HL-60/S4 treated with retinoic acid at 250 ng/mL for 4 days and 3 days (cell line): ENCODE measurements at regions not wholly inside any gene's neighbourhood (a gene's known extent, or its start where the extent isn't known, plus 50 kb on each side); places are given as distances from the start of the nearest gene placed in this dataset.
"Not testable (repeated sequence)": the region's sequence is repeated elsewhere in the genome, so short reads cannot be mapped to it uniquely, and the experiment has no call there.

ENCODE experiments used
- in situ Hi-C: fragments of 300-500 bp; cut with MboI; formaldehyde crosslinking; loops from 2 replicates; pipeline ENCODE4 v1.7.0; 2022; ENCODE audit warnings: low sequenced_read_pairs

DNA sequence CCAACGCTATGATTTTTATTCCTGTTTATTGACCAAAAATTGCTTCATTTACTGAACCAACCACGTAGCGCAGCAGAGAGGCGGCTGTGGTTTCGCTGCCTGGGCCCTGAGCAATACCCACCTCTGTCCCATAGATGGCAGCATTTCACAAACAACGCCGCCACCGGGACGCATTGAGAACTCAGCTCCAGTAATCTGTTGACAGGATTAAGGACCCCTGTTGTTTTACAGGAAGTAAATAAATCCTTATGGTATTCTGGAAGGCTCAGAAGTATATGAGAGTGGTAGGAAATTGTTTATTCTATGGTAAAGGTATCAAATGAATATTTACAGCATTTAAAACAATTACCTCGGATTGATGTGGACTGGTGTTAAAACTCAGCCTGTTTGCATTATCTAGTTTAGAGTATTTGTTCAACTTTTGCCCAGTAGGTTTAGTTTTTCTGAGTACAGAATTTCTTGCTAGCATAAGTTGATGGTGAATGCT, 547.9 kb upstream of the SLC35B3 start:
- in situ Hi-C loops: loop anchor here (25.0 kb wide), 1 partner anchor 1454 kb away; no protein-coding TSS in a partner anchor

DNA sequence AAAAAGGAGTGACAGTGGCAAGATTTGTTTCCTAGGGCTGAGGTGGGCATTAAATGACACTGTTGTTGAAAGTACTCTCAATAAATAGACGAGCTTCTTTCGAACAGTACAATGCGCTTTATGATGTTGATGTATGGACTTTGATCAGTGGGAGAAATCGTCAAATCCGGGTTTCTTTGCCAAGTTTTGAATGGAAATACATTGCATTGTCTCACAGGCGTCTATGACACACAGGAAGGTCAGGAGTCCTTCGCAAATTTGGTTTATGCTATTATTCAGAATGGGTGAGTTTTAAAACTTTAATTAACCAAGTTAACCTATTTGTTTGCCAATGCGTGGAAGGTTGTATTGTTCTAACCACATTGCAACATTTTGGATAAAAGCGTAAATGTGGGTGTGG, 547.3 kb upstream of the SLC35B3 start:
- in situ Hi-C loops: loop anchor here (25.0 kb wide), 1 partner anchor 1455 kb away; no protein-coding TSS in a partner anchor

DNA sequence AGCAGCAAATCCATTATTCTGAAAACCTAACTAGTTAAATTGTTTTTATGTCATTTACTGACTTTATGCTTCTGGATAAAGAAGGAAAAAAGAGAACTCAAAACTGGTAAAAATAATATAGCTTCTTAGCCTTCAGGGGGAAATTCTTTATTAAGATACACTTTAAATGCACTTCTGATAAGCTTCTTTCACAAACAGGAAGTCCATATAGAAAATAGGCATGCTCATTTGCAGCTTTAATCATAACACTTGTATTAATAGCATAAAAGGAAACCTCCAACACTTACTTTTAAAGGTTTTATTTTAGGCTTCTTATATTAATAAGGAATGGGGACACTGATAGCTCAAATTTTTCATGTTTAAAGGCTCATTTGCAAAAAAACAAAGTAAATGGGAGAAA, 538.0 kb upstream of the SLC35B3 start:
- in situ Hi-C loops: no loop called here

DNA sequence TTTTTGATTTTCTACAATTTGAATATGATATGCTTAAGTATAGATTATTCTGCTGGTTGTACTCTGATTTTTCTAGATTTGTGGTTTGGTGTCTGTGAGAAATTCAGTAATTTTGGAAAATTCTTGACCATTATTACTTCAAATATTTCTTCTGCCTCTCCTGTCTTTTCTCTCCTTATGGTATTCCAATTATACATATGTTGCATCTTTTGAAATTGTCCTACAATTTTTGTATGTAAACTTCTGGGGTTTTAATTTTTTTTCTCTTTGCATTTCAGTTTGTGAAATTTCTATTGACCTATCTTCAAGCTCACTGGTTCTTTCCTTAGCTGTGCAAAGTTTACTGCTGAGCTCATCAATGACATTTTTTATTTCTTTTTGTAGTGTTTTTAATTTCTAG, 534.4 kb upstream of the SLC35B3 start:
- in situ Hi-C loops: no loop called here

DNA sequence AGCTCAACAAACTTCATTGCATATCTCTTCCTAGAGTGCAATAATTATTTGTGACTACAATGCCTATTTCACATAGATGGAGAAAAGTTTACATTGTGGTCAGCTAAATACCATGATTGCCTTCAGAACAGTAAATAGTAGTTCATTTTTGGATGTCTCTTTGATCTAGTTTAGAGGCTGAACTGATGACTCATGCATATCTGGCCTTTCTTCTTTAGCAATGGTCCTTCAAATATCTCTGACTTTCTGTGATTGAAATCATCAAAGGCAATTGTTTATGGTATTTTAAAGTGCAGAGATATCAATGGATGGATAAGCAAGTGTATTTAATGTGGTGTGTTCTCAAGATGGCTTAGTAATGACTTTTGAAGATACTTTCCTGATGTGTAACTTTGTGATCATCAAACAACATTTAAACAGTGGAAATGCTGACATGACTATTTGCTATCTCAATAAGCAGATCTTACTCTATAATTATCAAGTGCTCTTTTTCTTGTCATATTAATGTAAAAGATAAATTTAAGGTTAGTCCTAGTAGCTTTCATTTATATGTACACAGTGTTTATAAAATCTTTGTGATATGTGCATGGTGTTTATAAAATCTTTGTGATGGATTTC, 523.7 kb upstream of the SLC35B3 start:
- in situ Hi-C loops: no loop called here

DNA sequence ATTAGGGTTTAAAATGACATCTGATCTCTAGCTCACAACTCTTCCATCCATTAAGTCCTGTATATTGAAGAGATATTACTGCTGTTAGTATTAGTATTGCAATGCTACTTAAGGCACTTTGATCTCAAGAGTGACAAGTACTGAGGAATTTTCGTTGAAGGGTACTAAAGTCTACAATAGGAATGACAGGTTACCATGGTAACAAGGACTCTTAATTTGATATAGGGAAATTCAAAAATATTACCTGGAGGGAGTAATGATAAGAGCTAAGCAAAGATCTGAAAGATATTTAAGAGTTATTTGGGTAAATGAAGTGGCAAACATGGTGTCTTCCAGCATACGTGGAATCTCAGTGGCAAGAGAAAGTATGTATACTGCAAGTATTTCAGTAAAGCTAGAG, 518.0 kb upstream of the SLC35B3 start:
- in situ Hi-C loops: no loop called here

DNA sequence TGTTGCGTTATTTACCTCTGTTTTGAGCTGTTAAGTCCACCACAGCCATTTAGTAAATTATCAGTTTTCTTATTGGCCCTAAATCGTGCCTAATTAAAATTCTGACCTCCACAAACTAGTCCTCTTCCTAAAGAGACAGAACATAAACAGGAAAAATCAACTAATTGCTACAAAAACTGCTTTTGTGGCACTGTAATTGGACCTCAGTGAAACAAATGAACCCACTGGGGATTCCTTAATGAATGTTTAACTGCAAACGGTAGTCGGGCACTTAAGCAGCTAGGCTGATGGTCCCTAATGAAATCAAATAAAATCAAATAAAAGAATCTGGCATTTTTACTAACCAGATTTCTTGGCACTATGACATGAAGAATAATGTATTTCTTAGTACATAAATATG, 513.4 kb upstream of the SLC35B3 start:
- in situ Hi-C loops: no loop called here

DNA sequence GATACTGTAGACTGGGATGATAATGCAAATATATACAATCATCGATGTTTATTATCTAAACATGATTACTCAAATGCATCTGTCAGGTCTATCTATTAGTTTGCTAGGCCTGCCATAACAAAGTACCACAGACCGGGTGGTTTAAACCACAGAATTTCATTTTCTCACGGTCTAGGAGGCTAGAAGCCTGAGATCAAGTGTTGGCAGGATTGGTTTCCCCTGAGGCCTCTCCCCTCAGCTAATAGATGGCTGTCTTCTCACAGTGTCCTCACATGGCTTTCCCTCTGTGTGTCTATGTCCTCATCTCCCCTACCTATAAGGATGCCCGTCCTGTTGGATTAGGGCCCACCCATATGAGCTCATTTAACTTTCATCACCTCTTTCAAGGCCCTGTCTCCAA, 512.6 kb upstream of the SLC35B3 start:
- in situ Hi-C loops: no loop called here

DNA sequence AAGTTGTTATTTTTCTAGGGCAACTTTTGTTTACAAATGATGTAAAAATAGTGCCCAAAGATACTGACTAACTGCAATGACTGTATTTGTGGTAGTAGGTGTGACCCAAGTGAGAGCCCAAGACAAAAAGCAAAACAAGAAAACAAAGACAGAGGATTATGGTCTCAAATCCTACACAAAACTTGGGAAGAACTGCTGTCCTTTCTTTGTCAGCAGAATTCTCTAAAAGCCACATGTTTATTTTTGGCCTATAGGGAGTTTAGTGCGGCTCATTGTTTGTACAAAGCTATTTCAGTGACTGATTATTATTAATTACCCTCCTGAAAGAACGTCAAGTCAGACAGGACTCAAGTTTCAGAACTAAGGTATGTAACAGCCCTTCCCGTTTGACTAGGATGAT, 509.2 kb upstream of the SLC35B3 start:
- in situ Hi-C loops: no loop called here

DNA sequence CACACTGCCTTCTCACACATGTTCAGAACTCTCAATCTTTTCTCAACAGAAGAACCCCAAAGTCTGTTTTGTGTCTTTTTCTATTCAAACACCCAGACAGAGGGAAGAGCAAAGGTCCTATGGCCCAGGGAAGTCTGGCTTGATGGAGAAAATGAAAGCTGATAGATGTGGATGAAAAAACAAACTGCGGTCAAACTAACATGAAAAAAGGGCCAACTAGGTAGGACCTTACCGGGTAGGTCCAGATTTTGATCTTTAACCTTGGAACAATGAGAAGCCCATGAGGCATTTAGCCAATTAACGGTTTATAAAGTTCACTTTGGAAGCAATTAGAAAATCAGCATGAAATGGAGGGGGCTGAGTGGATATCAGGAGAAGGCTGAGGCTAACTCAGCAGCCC, 507.7 kb upstream of the SLC35B3 start:
- in situ Hi-C loops: no loop called here

DNA sequence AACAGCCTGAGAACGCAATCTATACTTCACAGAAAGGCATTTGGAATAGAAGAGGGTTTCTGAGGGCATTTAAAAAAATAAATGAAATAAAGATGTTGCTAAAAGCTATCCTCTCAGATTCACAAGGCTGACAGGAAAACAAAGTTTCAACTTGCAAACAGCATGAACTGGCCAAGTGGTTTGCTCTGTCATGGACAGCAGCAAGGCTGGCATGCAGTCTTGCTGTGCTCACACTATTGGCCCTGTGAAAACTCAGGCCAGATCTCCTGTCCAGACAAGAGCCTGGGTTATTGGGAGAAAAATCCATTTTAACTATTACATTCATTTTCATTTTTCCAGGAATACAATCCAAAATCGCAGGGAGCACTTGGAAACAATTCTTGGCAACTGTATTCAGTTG, 506.2 kb upstream of the SLC35B3 start:
- in situ Hi-C loops: no loop called here

DNA sequence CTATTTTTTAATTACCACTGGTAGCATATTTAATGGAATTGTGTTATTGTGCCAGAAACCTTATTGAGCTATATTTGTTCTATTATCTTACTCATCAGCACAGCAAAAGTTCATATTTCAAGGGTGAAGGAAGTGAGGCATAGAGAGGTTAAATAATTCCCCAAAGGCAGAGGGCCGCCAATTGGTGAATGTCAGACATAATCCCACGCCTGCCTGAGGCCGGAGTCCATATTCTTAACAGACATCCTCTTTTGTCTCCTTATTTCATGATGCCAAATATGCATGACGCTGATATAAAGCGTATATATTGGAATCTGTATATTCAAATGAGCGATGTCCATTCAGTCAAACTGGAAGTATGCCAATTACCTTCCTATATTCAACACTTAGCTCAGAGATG, 505.0 kb upstream of the SLC35B3 start:
- in situ Hi-C loops: no loop called here

DNA sequence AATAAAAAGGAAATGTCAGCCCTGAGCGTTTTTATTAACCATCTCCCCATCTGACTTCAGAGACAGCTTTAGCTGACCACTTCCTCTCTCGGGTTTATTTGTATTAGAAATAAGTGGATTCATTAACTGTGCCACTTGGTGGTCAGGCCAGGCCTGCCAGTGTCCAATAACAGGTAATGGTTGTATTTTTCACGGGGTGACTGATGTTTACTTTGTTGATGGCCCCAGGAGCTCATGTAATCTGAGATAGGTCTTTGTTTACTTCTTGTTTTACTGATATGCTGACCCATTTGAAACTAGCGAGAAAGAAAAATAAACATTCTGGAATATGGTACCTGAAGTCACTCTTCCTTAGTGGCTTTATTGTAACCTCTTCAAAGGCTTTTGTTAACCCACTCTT, 504.3 kb upstream of the SLC35B3 start:
- in situ Hi-C loops: no loop called here

DNA sequence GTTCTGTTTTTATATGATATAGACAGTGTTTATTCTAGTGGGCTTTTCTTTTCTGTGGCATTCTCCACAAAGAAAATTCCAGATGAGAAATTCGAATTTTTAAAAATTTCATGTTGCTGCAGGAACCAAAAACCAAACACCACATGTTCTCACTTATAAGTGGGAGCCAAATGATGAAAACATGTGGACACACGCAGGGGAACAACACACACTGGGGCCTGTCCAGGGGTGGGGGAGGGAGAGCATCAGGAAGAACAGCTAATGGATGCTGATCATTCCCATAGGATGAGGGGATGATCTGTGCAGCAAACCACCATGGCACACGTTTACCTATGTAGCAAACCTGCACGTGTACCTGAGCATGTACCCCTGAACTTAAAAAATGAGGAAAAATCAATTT, 499.0 kb upstream of the SLC35B3 start:
- in situ Hi-C loops: no loop called here

DNA sequence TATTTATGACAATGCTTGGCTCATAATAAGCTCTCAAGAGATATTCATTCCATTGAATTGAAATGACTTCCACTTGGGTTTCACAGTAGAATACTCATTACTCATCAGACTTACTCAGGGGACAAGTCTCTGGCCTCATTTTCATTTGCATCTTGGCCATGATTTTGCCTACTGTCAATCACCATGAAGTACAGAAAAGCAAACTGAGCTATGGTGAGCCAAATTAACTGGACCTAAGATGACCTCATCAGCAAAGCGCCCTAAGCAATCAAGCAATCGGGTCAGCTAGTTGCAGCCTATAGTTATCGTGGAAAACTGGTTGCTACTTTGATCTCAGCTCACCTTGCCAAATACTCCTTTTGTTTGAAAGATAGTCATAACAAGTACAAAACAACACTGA, 494.7 kb upstream of the SLC35B3 start:
- in situ Hi-C loops: no loop called here

DNA sequence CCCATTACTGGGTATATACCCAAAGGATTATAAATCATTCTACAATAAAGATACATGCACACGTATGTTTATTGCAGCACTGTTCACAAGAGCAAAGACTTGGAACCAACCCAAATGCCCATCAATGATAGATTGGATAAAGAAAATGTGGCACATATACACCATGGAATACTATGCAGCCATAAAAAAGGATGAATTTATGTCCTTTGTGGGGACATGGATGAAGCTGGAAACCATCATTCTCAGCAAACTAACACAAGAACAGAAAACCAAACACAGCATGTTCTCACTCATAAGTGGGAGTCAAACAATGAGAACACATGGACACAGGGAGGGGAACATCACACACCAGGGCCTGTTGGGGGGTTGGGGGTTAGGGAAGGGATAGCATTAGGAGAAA, 484.9 kb upstream of the SLC35B3 start:
- in situ Hi-C loops: not testable (repeated sequence)

DNA sequence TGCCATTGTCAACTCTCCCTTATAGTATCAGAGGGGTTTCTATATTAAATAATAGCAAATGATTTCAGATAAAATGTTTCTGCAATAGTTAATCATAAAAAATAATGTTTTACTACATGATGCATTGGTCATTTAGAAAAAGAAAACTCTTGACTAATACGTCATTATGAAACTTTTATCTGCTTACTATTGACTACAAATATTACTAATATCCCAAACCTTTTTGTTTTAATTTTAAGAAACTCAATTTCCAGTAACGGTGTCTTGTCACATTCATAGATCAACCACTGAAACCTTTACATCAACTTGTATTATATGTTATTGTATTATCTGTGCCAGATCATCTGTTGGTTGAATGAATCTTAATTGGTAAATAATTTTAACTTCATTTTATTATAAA, 482.9 kb upstream of the SLC35B3 start:
- in situ Hi-C loops: no loop called here

DNA sequence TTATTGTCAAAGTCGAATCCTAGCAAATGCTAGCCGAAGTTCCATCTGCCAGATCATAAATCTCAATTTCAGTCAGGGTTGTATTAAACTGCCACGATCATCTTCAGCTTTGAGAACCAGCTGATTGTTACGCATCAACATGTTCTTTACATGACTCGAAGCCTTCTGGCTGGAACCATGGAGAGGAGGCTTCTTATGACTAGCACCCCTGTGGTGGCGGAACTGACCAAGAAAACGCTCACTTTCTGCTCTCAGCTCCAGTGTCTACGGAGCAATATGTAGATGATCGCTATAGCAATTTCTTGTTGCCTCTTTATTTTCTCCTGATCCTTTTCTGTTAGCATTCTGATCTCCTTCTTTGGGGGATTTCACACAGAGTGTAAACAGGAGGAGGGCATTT, 479.4 kb upstream of the SLC35B3 start:
- in situ Hi-C loops: no loop called here

DNA sequence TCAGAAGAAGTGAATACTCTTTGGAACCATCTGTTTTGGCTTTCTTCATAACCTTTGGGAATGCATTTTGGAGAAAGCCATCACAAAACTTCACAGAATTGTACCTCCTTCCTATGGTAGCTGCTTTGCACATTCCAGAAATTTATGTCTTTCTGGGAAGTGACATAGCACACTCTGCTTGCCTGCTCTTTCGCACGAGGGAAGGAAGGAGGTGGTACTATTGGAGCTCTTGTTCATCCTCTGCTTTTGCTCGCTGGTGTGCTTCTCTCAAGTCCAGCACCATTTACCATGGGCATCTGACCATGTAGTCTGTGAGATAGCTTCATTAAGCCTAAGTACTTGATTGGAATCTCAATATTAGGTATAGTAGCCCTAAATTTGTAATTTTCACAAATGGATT, 473.3 kb upstream of the SLC35B3 start:
- in situ Hi-C loops: no loop called here

DNA sequence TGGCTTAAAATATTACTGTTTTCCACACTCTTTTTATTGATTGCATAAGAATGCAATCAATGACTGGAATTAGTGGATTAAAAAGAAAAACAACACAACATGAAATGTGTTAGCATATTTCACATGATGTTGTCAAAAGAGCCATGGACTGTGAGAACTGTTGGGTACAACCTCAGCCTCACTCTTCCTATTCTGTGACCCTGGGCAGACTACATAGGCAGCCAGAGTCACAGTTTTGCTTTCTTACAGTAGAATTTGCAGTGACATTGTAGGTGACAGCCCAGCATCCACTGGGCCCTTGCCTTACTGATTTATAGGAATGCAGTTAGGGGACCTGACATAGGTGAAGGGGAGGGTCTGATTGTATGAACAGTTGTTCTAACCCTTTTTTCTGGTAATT, 471.4 kb upstream of the SLC35B3 start:
- in situ Hi-C loops: no loop called here

DNA sequence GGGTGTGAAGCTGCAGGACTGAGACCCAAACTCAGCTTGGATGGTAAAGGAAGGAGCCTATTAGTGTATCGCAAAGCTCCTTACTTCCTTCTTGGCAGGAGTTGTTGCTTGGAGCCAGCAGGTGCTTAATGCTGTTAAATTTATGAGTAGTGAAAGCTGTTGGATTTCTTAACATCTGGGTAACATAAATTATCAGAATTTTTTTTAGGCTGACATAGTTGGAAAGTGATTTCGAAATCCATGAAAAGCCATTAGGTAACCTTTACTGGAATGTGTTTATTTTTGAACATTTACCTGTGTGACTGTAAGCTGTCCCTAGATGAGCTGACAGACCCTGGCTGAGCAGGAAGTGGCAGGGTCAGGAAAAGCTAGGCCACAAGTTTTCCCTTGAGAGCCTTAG, 470.4 kb upstream of the SLC35B3 start:
- in situ Hi-C loops: no loop called here

DNA sequence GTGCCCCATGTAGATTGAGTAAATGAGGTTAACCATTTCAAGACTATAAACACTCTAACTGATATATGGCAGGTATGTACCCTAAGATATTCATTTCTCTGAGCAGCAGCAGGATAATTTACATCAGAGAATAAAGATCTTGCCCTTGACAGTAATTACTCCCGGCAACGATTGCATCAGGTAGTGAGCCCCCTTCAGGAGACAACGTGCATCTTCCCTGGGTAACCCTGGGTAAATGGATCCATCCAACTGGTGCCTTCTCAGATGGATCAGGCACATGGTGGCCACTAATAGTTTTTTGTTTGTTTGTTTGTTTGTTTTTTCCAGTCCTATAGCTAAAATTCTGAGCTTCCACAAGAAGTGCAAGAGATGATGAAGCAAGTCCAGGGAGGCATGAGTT, 469.4 kb upstream of the SLC35B3 start:
- in situ Hi-C loops: no loop called here

DNA sequence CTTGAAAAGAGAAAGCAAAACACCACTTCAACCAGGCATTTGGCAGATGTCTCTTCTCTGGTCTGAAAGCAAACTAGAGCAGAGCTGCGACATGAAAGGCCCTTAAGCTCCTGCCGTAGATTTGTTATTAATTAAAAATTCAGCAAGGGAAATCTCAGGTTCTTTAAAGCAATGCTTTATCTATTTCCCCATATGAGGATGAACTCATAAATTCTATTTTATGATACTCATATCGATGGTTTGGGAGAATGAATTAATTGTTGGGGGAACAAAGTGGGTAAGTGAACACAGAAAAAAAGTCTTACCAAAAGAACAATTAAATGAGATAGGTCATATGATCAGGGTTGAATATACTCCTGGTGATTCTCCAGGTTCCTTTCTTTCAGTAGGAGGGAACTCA, 464.7 kb upstream of the SLC35B3 start:
- in situ Hi-C loops: no loop called here
